Cardiac fibroblast (primary cell): ENCODE measurements at regions not wholly inside any gene's neighbourhood (a gene's known extent, or its start where the extent isn't known, plus 50 kb on each side); places are given as distances from the start of the nearest gene placed in this dataset.
A peak's percentile ranks its signal among the peaks of the same experiment; 100 is the strongest.

Experiments
- DNase-seq, 2 donors: peaks; one replicate each; pipeline versions ENCODE4 v3.0.0 to v3.0.0-alpha.2; 2010; ENCODE audit warnings: low read depth in 2 of 2
- H3K4me3 ChIP-seq, 2 donors: replicated peaks in 1 of 2; 1 replicate in 1 of 2; 2 replicates in 1 of 2; pipeline ENCODE4 v1.5.1; 2011; ENCODE audit warnings: low read depth in 2 of 2, low read length in 2 of 2, mild to moderate bottlenecking in 2 of 2, moderate library complexity in 1 of 2
- CTCF ChIP-seq: IDR thresholded peaks from one replicate; pipeline ENCODE4 v1.5.1; 2011; ENCODE audit warnings: low read depth, mild to moderate bottlenecking, low read length, inconsistent platforms

GRCh38 chr6:68575765-68576439 lies 59.2 kb upstream of the ADGRB3 start:
- peak in 1 of 2 donors; percentile 29 for DNase-seq
- H3K4me3 ChIP-seq, result no peak overlapping the region
- TF ChIP-seq CTCF, result no peak

GRCh38 chr6:68572975-68573374 lies 62.1 kb upstream of the ADGRB3 start:
- TF ChIP-seq CTCF, result no peak
- no peak overlapping the region for H3K4me3 ChIP-seq

GRCh38 chr6:68572525-68572924 lies 62.6 kb upstream of the ADGRB3 start:
- TF ChIP-seq CTCF, result peak; percentile 52
- peak; percentile 32 to 38 for DNase-seq
- H3K4me3 ChIP-seq, result no peak overlapping the region

More at GRCh38 chr6:68572975-68573374, 62.1 kb upstream of the ADGRB3 start:
- DNase-seq, result no peak

- DNase-seq, result no peak
- H3K4me3 ChIP-seq, result no peak overlapping the region
- TF ChIP-seq CTCF, result no peak
These were observed 75.4 kb upstream of the ADGRB3 start for GRCh38 chr6:68559716-68560115.

- peak in 1 of 2 donors; percentile 4 for DNase-seq
- no peak overlapping the region for H3K4me3 ChIP-seq
- no peak for TF ChIP-seq CTCF
These were observed 76.0 kb upstream of the ADGRB3 start for GRCh38 chr6:68559070-68559469.

- TF ChIP-seq CTCF, result no peak
- DNase-seq, result no peak
- H3K4me3 ChIP-seq, result no peak overlapping the region
These were observed 88.5 kb upstream of the ADGRB3 start for GRCh38 chr6:68546620-68547019.

- no peak for TF ChIP-seq CTCF
- no peak overlapping the region for H3K4me3 ChIP-seq
- no peak for DNase-seq
These were observed 90.6 kb upstream of the ADGRB3 start for GRCh38 chr6:68544450-68544849.
